Colonic mucosa (tissue), 4 donors: ENCODE measurements at regions not wholly inside any gene's neighbourhood (a gene's known extent, or its start where the extent isn't known, plus 50 kb on each side); places are given as distances from the start of the nearest gene placed in this dataset.

Source experiments
- DNase-seq: peaks from one replicate; pipeline ENCODE4 v3.0.0-alpha.2; 2020
- H3K27ac ChIP-seq: fragments of 200-600 bp; one replicate; pipeline ENCODE4 v1.8.0; 2021
- H3K27me3 ChIP-seq: fragments of 200-600 bp; one replicate; pipeline ENCODE4 v1.8.0; 2021
- H3K36me3 ChIP-seq: fragments of 200-600 bp; one replicate; pipeline ENCODE4 v1.8.0; 2021
- H3K4me1 ChIP-seq: fragments of 200-600 bp; one replicate; pipeline ENCODE4 v1.8.0; 2021; ENCODE audit warnings: mild to moderate bottlenecking
- H3K4me3 ChIP-seq: fragments of 200-600 bp; one replicate; pipeline ENCODE4 v1.8.0; 2021
- H3K9ac ChIP-seq, 2 donors: one replicate each; pipeline ENCODE4 v1.7.0; 2013; ENCODE audit warnings: control low read depth in 2 of 2, low read depth in 2 of 2, low read length in 2 of 2
- H3K9me3 ChIP-seq: fragments of 200-600 bp; one replicate; pipeline ENCODE4 v1.8.0; 2021
- intact Hi-C: fragments of 100-400 bp; cut with DNase I; formaldehyde crosslinking; loops from one replicate; pipeline ENCODE4 v1.14.1; 2022
- TF ChIP-seq, protein P1 (sequence below): fragments of 200-600 bp; IDR thresholded peaks from one replicate; pipeline ENCODE4 v1.8.0; 2022; ENCODE audit warnings: antibody characterized with exemption, mild to moderate bottlenecking
- donor health status: healthy.
- donor health status: DM: no; HTN: no; CAD: no.
- donor health status: DM: no; HTN: no; CAD: no.

GRCh38 chr1:67890857-67891256, 57.6 kb upstream of the GNG12 start:
- no peak for DNase-seq
- H3K27me3 ChIP-seq = no peaks in the 10 kb centered on the region
- intact Hi-C loops = no loop called here
- TF ChIP-seq, protein P1, sequence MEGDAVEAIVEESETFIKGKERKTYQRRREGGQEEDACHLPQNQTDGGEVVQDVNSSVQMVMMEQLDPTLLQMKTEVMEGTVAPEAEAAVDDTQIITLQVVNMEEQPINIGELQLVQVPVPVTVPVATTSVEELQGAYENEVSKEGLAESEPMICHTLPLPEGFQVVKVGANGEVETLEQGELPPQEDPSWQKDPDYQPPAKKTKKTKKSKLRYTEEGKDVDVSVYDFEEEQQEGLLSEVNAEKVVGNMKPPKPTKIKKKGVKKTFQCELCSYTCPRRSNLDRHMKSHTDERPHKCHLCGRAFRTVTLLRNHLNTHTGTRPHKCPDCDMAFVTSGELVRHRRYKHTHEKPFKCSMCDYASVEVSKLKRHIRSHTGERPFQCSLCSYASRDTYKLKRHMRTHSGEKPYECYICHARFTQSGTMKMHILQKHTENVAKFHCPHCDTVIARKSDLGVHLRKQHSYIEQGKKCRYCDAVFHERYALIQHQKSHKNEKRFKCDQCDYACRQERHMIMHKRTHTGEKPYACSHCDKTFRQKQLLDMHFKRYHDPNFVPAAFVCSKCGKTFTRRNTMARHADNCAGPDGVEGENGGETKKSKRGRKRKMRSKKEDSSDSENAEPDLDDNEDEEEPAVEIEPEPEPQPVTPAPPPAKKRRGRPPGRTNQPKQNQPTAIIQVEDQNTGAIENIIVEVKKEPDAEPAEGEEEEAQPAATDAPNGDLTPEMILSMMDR = no peak
- H3K4me3 ChIP-seq = no peak overlapping the region
- H3K27ac ChIP-seq = no peak overlapping the region
- no peaks in the 10 kb centered on the region for H3K36me3 ChIP-seq
- no peaks in the 10 kb centered on the region for H3K9me3 ChIP-seq
- H3K9ac ChIP-seq = no peak overlapping the region
- no peaks in the 10 kb centered on the region for H3K4me1 ChIP-seq

GRCh38 chr1:67889953-67890567, 56.8 kb upstream of the GNG12 start:
- Histone ChIP-seq H3K9ac (no peak overlapping the region), H3K4me3 (no peak overlapping the region), H3K9me3 (no peaks in the 10 kb centered on the region), H3K36me3 (no peaks in the 10 kb centered on the region), H3K4me1 (no peaks in the 10 kb centered on the region), H3K27me3 (no peaks in the 10 kb centered on the region), H3K27ac (no peak overlapping the region)
- DNase-seq = no peak
- TF ChIP-seq, protein P1 = no peak
- intact Hi-C loops = no loop called here

GRCh38 chr1:67889466-67889865, 56.2 kb upstream of the GNG12 start:
- no peak overlapping the region for H3K9ac ChIP-seq

GRCh38 chr1:67888216-67889106, 55.2 kb upstream of the GNG12 start:
- no peak overlapping the region for H3K9ac ChIP-seq
- H3K27me3 ChIP-seq = no peaks in the 10 kb centered on the region
- TF ChIP-seq, protein P1 = no peak
- H3K36me3 ChIP-seq = no peaks in the 10 kb centered on the region
- H3K9me3 ChIP-seq = no peaks in the 10 kb centered on the region
- no peak overlapping the region for H3K4me3 ChIP-seq
- no peak for DNase-seq
- intact Hi-C loops = no loop called here
- H3K27ac ChIP-seq = no peak overlapping the region
- H3K4me1 ChIP-seq = no peaks in the 10 kb centered on the region

More at GRCh38 chr1:67889466-67889865, 56.2 kb upstream of the GNG12 start:
- no peak for DNase-seq
- Histone ChIP-seq H3K27ac (no peak overlapping the region), H3K36me3 (no peaks in the 10 kb centered on the region), H3K9me3 (no peaks in the 10 kb centered on the region), H3K27me3 (no peaks in the 10 kb centered on the region), H3K4me1 (no peaks in the 10 kb centered on the region), H3K4me3 (no peak overlapping the region)
- intact Hi-C loops = no loop called here
- TF ChIP-seq, protein P1 = no peak

- Histone ChIP-seq H3K4me1 (no peaks in the 10 kb centered on the region), H3K27ac (no peak overlapping the region), H3K9me3 (no peaks in the 10 kb centered on the region), H3K36me3 (no peaks in the 10 kb centered on the region), H3K4me3 (no peak overlapping the region), H3K27me3 (no peaks in the 10 kb centered on the region), H3K9ac (no peak overlapping the region)
- intact Hi-C loops = no loop called here
- TF ChIP-seq, protein P1 = no peak
- no peak for DNase-seq
Observed at GRCh38 chr1:67887146-67887545, 53.9 kb upstream of the GNG12 start.
